Nephron (organoid): ENCODE measurements at regions not wholly inside any gene's neighbourhood (a gene's known extent, or its start where the extent isn't known, plus 50 kb on each side); places are given as distances from the start of the nearest gene placed in this dataset.

Source experiments
- H3K27ac Mint-ChIP-seq, 3 experiments: 2 replicates each; pipeline ENCODE4 v1.8.0; 2020; ENCODE audit warnings: mixed read lengths in 3 of 3, mild to moderate bottlenecking in 2 of 3, moderate library complexity in 1 of 3
- H3K27me3 Mint-ChIP-seq: 2 replicates; pipeline ENCODE4 v1.8.0; 2021; ENCODE audit warnings: low read depth, mild to moderate bottlenecking, moderate library complexity, mixed read lengths
- H3K36me3 Mint-ChIP-seq: 2 replicates; pipeline ENCODE4 v1.8.0; 2020; ENCODE audit warnings: low read depth, mixed read lengths
- H3K4me1 Mint-ChIP-seq: 2 replicates; pipeline ENCODE4 v1.8.0; 2020; ENCODE audit warnings: mixed read lengths
- H3K4me3 Mint-ChIP-seq, 3 experiments: 2 replicates each; pipeline ENCODE4 v1.8.0; 2020; ENCODE audit warnings: mild to moderate bottlenecking in 3 of 3, mixed read lengths in 3 of 3, moderate library complexity in 2 of 3
- H3K9me3 Mint-ChIP-seq: 2 replicates; pipeline ENCODE4 v1.8.0; 2020; ENCODE audit warnings: mixed read lengths
- TF ChIP-seq, protein P1 (sequence below), 3 experiments: fragments of 200-600 bp; sonication (generic); IDR thresholded peaks; one replicate each; pipeline ENCODE4 v1.5.0; 2021; ENCODE audit warnings: antibody characterized with exemption in 3 of 3; ENCODE audit not compliant: unreplicated experiment in 3 of 3

DNA sequence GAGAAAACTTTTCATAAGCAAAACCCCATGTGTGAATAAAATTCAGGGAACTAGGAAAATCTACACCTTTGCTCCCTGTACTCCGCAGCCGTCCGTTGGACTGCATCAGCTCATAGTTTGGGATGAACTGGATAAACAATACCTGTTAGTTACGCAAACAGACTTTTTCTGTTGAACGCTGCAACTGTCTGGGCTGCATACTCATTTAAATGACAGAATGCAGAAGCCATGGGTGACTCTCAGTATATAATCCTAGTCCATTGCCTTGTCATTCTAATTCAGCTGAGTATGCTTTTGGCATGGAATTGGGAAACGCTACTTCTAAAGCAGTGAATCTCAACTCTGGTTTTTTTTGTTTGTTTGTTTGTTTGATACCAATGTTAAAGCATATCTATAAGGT lies 151.6 kb downstream of the SLITRK1 start:
- Mint-ChIP-seq H3K27me3 (peaks cover 4% of the 10 kb centered on the region), H3K27ac (no peak overlapping the region), H3K9me3 (no peaks in the 10 kb centered on the region), H3K4me3 (no peak overlapping the region), H3K4me1 (no peaks in the 10 kb centered on the region), H3K36me3 (no peaks in the 10 kb centered on the region)
- TF ChIP-seq, protein P1, sequence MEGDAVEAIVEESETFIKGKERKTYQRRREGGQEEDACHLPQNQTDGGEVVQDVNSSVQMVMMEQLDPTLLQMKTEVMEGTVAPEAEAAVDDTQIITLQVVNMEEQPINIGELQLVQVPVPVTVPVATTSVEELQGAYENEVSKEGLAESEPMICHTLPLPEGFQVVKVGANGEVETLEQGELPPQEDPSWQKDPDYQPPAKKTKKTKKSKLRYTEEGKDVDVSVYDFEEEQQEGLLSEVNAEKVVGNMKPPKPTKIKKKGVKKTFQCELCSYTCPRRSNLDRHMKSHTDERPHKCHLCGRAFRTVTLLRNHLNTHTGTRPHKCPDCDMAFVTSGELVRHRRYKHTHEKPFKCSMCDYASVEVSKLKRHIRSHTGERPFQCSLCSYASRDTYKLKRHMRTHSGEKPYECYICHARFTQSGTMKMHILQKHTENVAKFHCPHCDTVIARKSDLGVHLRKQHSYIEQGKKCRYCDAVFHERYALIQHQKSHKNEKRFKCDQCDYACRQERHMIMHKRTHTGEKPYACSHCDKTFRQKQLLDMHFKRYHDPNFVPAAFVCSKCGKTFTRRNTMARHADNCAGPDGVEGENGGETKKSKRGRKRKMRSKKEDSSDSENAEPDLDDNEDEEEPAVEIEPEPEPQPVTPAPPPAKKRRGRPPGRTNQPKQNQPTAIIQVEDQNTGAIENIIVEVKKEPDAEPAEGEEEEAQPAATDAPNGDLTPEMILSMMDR (IDR thresholded peaks at IDR 0.05; ENCODE audit: unreplicated experiment in 3 of 3): no peak

DNA sequence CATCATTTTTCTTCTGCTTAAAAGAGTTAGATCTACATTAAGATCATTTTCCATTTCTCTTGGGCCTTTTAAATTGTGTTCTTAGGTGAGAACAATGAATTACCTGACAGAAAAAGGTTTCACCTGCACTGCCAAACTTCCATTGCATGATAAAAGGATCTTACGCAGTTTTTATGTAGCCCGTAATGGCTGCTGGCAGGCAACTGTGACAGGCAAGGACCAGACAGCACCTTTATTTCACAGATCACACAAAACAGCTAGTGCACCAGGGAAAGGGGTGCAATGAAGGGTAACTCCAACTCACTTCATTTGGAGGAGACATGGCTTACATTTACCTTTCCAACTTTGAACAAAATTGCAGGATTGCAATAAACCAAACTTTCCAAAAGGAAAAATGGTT lies 159.8 kb downstream of the SLITRK1 start:
- Mint-ChIP-seq H3K27me3 (peaks cover 3% of the 10 kb centered on the region), H3K9me3 (no peaks in the 10 kb centered on the region), H3K4me3 (no peak overlapping the region), H3K36me3 (no peaks in the 10 kb centered on the region), H3K27ac (no peak overlapping the region), H3K4me1 (no peaks in the 10 kb centered on the region)
- TF ChIP-seq, protein P1 (IDR thresholded peaks at IDR 0.05; ENCODE audit: unreplicated experiment in 3 of 3): no peak

DNA sequence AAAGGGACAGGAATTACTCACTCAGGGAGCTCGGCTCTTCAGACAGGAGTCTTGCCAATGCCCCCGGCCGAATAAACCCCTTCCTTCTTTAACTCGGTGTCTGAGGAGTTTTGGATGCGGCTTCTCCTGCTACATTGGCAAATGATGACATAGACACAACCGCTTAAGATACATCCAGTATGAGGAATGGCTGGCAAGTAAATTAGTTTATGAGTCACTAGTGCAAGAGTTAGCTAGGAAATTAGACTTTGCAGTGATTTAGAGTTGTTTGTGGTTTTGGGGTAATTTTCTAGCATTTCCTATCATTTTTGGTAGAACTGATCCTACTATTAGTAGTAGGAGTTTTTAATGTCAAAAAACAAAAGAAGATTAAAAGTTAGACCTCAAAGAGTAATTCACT lies 166.2 kb downstream of the SLITRK1 start:
- H3K4me1 Mint-ChIP-seq: no peaks in the 10 kb centered on the region
- no peaks in the 10 kb centered on the region for H3K36me3 Mint-ChIP-seq
- no peaks in the 10 kb centered on the region for H3K9me3 Mint-ChIP-seq
- H3K4me3 Mint-ChIP-seq: no peak overlapping the region
- H3K27ac Mint-ChIP-seq: no peak overlapping the region
- TF ChIP-seq, protein P1 (IDR thresholded peaks at IDR 0.05; ENCODE audit: unreplicated experiment in 3 of 3): no peak
- H3K27me3 Mint-ChIP-seq: peaks cover 3% of the 10 kb centered on the region

- Mint-ChIP-seq H3K36me3 (no peaks in the 10 kb centered on the region), H3K4me3 (no peak overlapping the region), H3K4me1 (no peaks in the 10 kb centered on the region), H3K27me3 (no peaks in the 10 kb centered on the region), H3K9me3 (no peaks in the 10 kb centered on the region), H3K27ac (no peak overlapping the region)
- TF ChIP-seq, protein P1 (IDR thresholded peaks at IDR 0.05; ENCODE audit: unreplicated experiment in 3 of 3): no peak
Observed at GRCh38 chr13:83714236-83714635, 168.0 kb downstream of the SLITRK1 start.

GRCh38 chr13:83710133-83710515 lies 172.2 kb downstream of the SLITRK1 start:
- Mint-ChIP-seq H3K4me3 (no peak overlapping the region), H3K27ac (no peak overlapping the region), H3K36me3 (no peaks in the 10 kb centered on the region), H3K4me1 (no peaks in the 10 kb centered on the region), H3K27me3 (no peaks in the 10 kb centered on the region), H3K9me3 (no peaks in the 10 kb centered on the region)
- TF ChIP-seq, protein P1 (IDR thresholded peaks at IDR 0.05; ENCODE audit: unreplicated experiment in 3 of 3): no peak

- Mint-ChIP-seq H3K36me3 (no peaks in the 10 kb centered on the region), H3K4me3 (no peak overlapping the region), H3K27ac (no peak overlapping the region), H3K27me3 (no peaks in the 10 kb centered on the region), H3K4me1 (no peaks in the 10 kb centered on the region), H3K9me3 (no peaks in the 10 kb centered on the region)
- TF ChIP-seq, protein P1 (IDR thresholded peaks at IDR 0.05; ENCODE audit: unreplicated experiment in 3 of 3): no peak
Observed at GRCh38 chr13:83709426-83710132, 172.7 kb downstream of the SLITRK1 start.
